GM21619 (cell line): ENCODE measurements at regions not wholly inside any gene's neighbourhood (a gene's known extent, or its start where the extent isn't known, plus 50 kb on each side); places are given as distances from the start of the nearest gene placed in this dataset.
"Not testable (repeated sequence)": the region's sequence is repeated elsewhere in the genome, so short reads cannot be mapped to it uniquely, and the experiment has no call there.

ENCODE experiments used
- ATAC-seq: cut with Tn5 transposase; IDR thresholded peaks from one replicate; pipeline ENCODE4 v1.9.1; 2021; ENCODE audit not compliant: unreplicated experiment

- ATAC-seq, result no peak
Observed at GRCh38 chr2:207438414-207439126, 91.2 kb upstream of the CREB1 start.

- not testable (repeated sequence) for ATAC-seq
Observed at GRCh38 chr2:207439881-207440280, 89.9 kb upstream of the CREB1 start.

- no peak for ATAC-seq
Observed at GRCh38 chr2:207444756-207445155, 85.0 kb upstream of the CREB1 start.

- no peak for ATAC-seq
Observed at GRCh38 chr2:207446653-207447052, 83.1 kb upstream of the CREB1 start.

GRCh38 chr2:207448006-207448405 lies 81.8 kb upstream of the CREB1 start:
- ATAC-seq, result no peak

- ATAC-seq, result no peak
Observed at GRCh38 chr2:207449642-207450165, 80.1 kb upstream of the CREB1 start.

GRCh38 chr2:207450186-207450585 lies 79.6 kb upstream of the CREB1 start:
- ATAC-seq, result no peak

- ATAC-seq, result no peak
Observed at GRCh38 chr2:207458582-207458981, 71.2 kb upstream of the CREB1 start.

GRCh38 chr2:207459990-207460757 lies 69.6 kb upstream of the CREB1 start:
- ATAC-seq, result peak; percentile 79

- no peak for ATAC-seq
Observed at GRCh38 chr2:207463433-207463832, 66.3 kb upstream of the CREB1 start.

GRCh38 chr2:207464007-207464406 lies 65.8 kb upstream of the CREB1 start:
- ATAC-seq, result no peak

GRCh38 chr2:207465894-207466293 lies 63.9 kb upstream of the CREB1 start:
- no peak for ATAC-seq

GRCh38 chr2:207467716-207468347 lies 61.9 kb upstream of the CREB1 start:
- peak; percentile 78 for ATAC-seq

- no peak for ATAC-seq
Observed at GRCh38 chr2:207468488-207468887, 61.3 kb upstream of the CREB1 start.

- ATAC-seq, result no peak
Observed at GRCh38 chr2:207469451-207469850, 60.3 kb upstream of the CREB1 start.

GRCh38 chr2:207469943-207470729 lies 59.6 kb upstream of the CREB1 start:
- no peak for ATAC-seq

GRCh38 chr2:207471261-207471660 lies 58.5 kb upstream of the CREB1 start:
- ATAC-seq, result no peak

- no peak for ATAC-seq
Observed at GRCh38 chr2:207472343-207473048, 57.3 kb upstream of the CREB1 start.

- peak; percentile 64 for ATAC-seq
Observed at GRCh38 chr2:207473049-207473930, 56.5 kb upstream of the CREB1 start.

- no peak for ATAC-seq
Observed at GRCh38 chr2:207473931-207474235, 55.9 kb upstream of the CREB1 start.
